ENCODE measurements at regions not wholly inside any gene's neighbourhood (a gene's known extent, or its start where the extent isn't known, plus 50 kb on each side); places are given as distances from the start of the nearest gene placed in this dataset.

DNA sequence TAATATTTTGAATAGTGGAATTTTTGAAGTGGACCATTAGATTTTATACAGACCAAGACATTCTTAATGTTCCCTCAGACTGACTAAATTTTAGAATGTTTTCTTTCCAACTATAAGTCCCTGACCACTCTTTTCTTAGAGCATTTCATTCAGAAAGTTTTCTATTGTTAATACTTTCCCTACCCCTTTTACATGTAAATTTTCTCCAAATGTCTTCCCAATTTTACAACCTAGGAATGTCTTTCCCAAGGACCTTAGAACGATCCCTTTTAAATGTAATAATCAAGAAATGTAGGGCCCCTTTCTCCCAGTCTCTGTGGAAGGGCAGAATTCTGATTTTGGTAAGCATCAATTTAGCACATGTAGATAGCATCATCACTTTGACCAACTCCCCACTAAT lies 730.0 kb upstream of the B3GALT2 start:
- H3K27me3 Mint-ChIP-seq (ENCODE audit: insufficient read depth), result no peaks in the 10 kb centered on the region
- WGBS, 2 experiments (ENCODE audit: insufficient coverage in 1 of 2, insufficient read length in 1 of 2), result 89% methylated on average over 1 of the region's 1 CpG; no CpG with 5 or more reads in 1 of the 2 experiments
- peaks cover 3% of the 10 kb centered on the region for H3K9me3 Mint-ChIP-seq
- H3K36me3 Mint-ChIP-seq (ENCODE audit: low read depth), result no peaks in the 10 kb centered on the region
- Histone ChIP-seq H3K4me1 (ENCODE audit: control insufficient read depth, insufficient read depth, low read length) (no peaks in the 10 kb centered on the region), H3K27me3 (ENCODE audit: control insufficient read depth, insufficient read depth, low read length, poor library complexity, severe bottlenecking) (no peaks in the 10 kb centered on the region), H3K27ac (ENCODE audit: low read depth, low read length) (no peak overlapping the region), H3K9ac (ENCODE audit: extremely low read depth, low read length, poor library complexity, severe bottlenecking) (no peak overlapping the region), H3K4me3 (ENCODE audit: low read length) (no peak overlapping the region), H3K9me3 (ENCODE audit: control insufficient read depth, low read length) (no peaks in the 10 kb centered on the region), H3K36me3 (ENCODE audit: control insufficient read depth, insufficient read depth, low read length) (no peaks in the 10 kb centered on the region)
- TF ChIP-seq, protein P1, sequence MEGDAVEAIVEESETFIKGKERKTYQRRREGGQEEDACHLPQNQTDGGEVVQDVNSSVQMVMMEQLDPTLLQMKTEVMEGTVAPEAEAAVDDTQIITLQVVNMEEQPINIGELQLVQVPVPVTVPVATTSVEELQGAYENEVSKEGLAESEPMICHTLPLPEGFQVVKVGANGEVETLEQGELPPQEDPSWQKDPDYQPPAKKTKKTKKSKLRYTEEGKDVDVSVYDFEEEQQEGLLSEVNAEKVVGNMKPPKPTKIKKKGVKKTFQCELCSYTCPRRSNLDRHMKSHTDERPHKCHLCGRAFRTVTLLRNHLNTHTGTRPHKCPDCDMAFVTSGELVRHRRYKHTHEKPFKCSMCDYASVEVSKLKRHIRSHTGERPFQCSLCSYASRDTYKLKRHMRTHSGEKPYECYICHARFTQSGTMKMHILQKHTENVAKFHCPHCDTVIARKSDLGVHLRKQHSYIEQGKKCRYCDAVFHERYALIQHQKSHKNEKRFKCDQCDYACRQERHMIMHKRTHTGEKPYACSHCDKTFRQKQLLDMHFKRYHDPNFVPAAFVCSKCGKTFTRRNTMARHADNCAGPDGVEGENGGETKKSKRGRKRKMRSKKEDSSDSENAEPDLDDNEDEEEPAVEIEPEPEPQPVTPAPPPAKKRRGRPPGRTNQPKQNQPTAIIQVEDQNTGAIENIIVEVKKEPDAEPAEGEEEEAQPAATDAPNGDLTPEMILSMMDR (conservative IDR thresholded peaks at IDR 0.05), result no peak
- H3K4me3 Mint-ChIP-seq, result no peak overlapping the region
- H3K27ac Mint-ChIP-seq, result no peak overlapping the region
- H3K4me1 Mint-ChIP-seq, result no peaks in the 10 kb centered on the region
- DNase-seq, result no peak

DNA sequence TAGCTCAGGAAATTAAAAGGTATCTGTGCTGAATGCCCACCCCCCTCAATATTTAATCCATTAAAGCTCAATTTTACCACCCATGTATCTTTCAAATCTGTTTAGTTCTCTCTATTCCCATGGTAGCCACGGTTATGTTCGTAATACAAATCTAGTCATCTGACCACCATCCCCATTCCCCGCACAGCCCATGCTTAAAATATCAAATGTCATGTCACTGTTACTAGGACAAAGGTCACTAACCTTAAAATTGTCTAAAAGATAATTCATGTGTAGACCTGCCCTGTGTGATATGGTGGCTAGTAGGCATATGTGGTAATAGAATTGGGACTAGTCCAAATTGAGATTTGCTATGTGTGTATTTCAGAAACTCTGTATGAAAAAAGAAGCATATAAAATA lies 728.5 kb upstream of the B3GALT2 start:
- DNase-seq, result no peak
- peaks cover 3% of the 10 kb centered on the region for H3K9me3 Mint-ChIP-seq
- H3K27me3 ChIP-seq (ENCODE audit: control insufficient read depth, insufficient read depth, low read length, poor library complexity, severe bottlenecking), result no peaks in the 10 kb centered on the region
- no peak overlapping the region for H3K4me3 Mint-ChIP-seq
- no peaks in the 10 kb centered on the region for H3K36me3 ChIP-seq (ENCODE audit: control insufficient read depth, insufficient read depth, low read length)
- no peak overlapping the region for H3K27ac ChIP-seq (ENCODE audit: low read depth, low read length)
- no peaks in the 10 kb centered on the region for H3K4me1 Mint-ChIP-seq
- H3K36me3 Mint-ChIP-seq (ENCODE audit: low read depth), result no peaks in the 10 kb centered on the region
- H3K27ac Mint-ChIP-seq, result no peak overlapping the region
- no peak overlapping the region for H3K9ac ChIP-seq (ENCODE audit: extremely low read depth, low read length, poor library complexity, severe bottlenecking)
- H3K9me3 ChIP-seq (ENCODE audit: control insufficient read depth, low read length), result no peaks in the 10 kb centered on the region
- H3K27me3 Mint-ChIP-seq (ENCODE audit: insufficient read depth), result no peaks in the 10 kb centered on the region
- TF ChIP-seq, protein P1 (conservative IDR thresholded peaks at IDR 0.05), result no peak
- no peaks in the 10 kb centered on the region for H3K4me1 ChIP-seq (ENCODE audit: control insufficient read depth, insufficient read depth, low read length)
- WGBS, 2 experiments (ENCODE audit: insufficient coverage in 1 of 2, insufficient read length in 1 of 2), result 98 to 100% methylated on average over 1 to 3 of the region's 3 CpGs
- no peak overlapping the region for H3K4me3 ChIP-seq (ENCODE audit: low read length)

DNA sequence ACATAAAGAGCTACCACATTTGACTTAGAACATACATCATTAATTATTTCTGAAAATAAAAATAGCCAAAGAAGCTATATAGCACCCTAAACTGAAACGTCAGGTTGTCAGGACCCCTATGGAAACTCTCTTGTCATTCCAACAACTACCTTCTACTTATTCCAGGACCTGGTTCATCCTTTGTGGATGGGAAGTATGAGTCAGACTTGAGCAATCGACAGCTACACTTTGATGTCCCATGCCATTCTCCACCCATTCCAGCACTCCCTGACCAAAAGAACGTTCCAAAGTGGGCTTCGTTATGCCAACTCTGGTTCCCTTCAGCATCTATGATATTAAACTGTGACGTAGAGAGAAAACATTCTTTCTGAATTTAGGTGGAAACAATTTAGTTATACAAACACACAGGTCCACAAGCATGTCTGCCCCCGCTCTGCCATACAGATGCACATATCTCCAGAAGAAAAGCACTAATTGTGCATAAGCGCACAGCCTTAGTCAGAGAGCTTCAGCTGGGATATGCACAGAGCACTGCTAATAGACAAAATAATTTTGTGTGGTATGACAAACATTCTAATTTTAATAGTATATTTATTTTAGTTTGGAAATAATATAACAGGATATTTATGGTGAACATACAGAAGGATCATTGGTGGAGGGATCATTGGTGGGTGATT lies 723.1 kb upstream of the B3GALT2 start:
- Mint-ChIP-seq H3K4me1 (no peaks in the 10 kb centered on the region), H3K36me3 (ENCODE audit: low read depth) (no peaks in the 10 kb centered on the region), H3K4me3 (no peak overlapping the region), H3K27ac (no peak overlapping the region), H3K9me3 (no peaks in the 10 kb centered on the region), H3K27me3 (ENCODE audit: insufficient read depth) (no peaks in the 10 kb centered on the region)
- Histone ChIP-seq H3K4me1 (ENCODE audit: control insufficient read depth, insufficient read depth, low read length) (no peaks in the 10 kb centered on the region), H3K4me3 (ENCODE audit: low read length) (no peak overlapping the region), H3K27ac (ENCODE audit: low read depth, low read length) (no peak overlapping the region), H3K27me3 (ENCODE audit: control insufficient read depth, insufficient read depth, low read length, poor library complexity, severe bottlenecking) (no peaks in the 10 kb centered on the region), H3K9me3 (ENCODE audit: control insufficient read depth, low read length) (no peaks in the 10 kb centered on the region), H3K36me3 (ENCODE audit: control insufficient read depth, insufficient read depth, low read length) (no peaks in the 10 kb centered on the region), H3K9ac (ENCODE audit: extremely low read depth, low read length, poor library complexity, severe bottlenecking) (no peak overlapping the region)
- TF ChIP-seq, protein P1 (conservative IDR thresholded peaks at IDR 0.05), result no peak
- DNase-seq, result no peak
- 40 to 77% methylated on average over 1 to 4 of the region's 7 CpGs for WGBS, 2 experiments (ENCODE audit: insufficient coverage in 1 of 2, insufficient read length in 1 of 2)
